ENCODE measurements at regions not wholly inside any gene's neighbourhood (a gene's known extent, or its start where the extent isn't known, plus 50 kb on each side); places are given as distances from the start of the nearest gene placed in this dataset.

DNA sequence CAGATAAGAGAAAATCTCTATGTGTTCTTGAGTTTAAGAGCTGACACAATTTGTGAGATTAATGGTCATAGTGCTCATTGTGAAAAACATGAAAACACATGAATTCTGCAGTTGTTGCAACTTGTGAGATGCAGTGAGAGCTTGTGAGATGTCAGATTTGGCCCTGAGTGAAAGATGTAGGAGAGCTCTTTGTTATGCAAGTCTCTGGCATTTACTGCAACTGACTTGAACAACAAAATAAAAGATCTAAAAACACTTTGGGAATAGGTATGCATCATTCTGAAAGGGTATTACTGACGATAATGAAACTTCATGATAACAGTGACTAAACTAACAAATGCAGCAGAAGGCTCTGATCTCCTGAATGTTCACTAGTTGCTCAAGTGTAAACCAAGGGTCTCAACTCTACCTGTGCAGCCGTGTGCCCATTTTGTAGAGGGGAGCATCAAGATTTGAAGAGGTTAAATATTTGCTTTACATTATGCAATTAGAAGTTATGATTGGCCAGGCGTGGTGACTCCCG, 50.8 kb upstream of the SMIM36 start:
- TF ChIP-seq TEAD4 (IDR thresholded peaks at IDR 0.05) (no peak), TCF12 (IDR thresholded peaks at IDR 0.05; ENCODE audit: low read depth) (no peak), TAF1 (IDR thresholded peaks at IDR 0.05; ENCODE audit: low read depth) (no peak), CREB1 (IDR thresholded peaks at IDR 0.05; ENCODE audit: low read depth) (no peak), ZBTB7A (IDR thresholded peaks at IDR 0.05; ENCODE audit: low read depth) (no peak), CEBPB (IDR thresholded peaks at IDR 0.05) (no peak), FOXM1 (IDR thresholded peaks at IDR 0.05; ENCODE audit: borderline replicate concordance, low read depth) (no peak), EP300 (IDR thresholded peaks at IDR 0.05; ENCODE audit: borderline replicate concordance) (no peak), NFIC (IDR thresholded peaks at IDR 0.05) (no peak), EGR1 (IDR thresholded peaks at IDR 0.05) (no peak), RAD21 (IDR thresholded peaks at IDR 0.05; ENCODE audit: low read depth) (no peak)
- TF ChIP-seq, protein P1, sequence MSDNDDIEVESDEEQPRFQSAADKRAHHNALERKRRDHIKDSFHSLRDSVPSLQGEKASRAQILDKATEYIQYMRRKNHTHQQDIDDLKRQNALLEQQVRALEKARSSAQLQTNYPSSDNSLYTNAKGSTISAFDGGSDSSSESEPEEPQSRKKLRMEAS (IDR thresholded peaks at IDR 0.05): no peak
- TF ChIP-seq, protein P2, sequence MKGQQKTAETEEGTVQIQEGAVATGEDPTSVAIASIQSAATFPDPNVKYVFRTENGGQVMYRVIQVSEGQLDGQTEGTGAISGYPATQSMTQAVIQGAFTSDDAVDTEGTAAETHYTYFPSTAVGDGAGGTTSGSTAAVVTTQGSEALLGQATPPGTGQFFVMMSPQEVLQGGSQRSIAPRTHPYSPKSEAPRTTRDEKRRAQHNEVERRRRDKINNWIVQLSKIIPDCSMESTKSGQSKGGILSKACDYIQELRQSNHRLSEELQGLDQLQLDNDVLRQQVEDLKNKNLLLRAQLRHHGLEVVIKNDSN (IDR thresholded peaks at IDR 0.05): no peak

DNA sequence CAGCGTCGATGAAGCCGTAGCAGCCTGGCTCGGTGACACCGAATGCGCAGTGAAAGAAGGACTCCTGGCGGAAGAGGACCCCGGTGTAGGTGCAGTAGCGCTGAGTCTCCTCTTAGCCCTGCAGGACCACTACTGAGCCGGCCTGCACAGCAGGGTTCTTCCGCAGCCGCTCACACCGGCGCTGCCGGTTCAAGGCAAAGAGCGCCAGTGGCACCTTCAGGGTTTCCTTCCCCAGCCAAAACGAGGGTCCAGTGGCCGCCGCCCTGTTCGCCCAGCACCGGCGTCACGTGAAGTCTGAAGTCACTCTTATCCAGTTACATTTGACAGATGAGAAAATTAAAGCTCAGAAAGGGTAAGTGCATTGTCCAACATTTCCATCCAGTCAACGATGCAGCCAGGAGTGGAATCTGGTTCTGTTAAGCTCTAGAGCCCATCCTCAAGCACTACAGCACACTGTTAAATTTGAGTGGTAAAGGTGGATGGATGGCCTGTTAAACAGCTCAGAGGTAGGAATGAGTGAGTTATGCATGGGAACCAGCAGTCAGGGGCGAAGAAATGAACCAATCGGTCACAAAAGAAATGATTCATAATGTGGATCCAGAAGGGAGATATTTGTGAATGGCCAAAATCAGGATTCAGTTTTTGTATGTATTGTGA, 50.2 kb upstream of the SMIM36 start:
- TF ChIP-seq FOXM1 (IDR thresholded peaks at IDR 0.05; ENCODE audit: borderline replicate concordance, low read depth) (no peak), ZBTB7A (IDR thresholded peaks at IDR 0.05; ENCODE audit: low read depth) (no peak)

Measured in Ishikawa (cell line).